ENCODE measurements at regions not wholly inside any gene's neighbourhood (a gene's known extent, or its start where the extent isn't known, plus 50 kb on each side); places are given as distances from the start of the nearest gene placed in this dataset.

GRCh38 chr15:79167776-79168175 is 77.2 kb upstream of the RASGRF1 start:
- no peak for DNase-seq
- Histone ChIP-seq H4K20me1 (ENCODE audit: insufficient read depth) (no peaks in the 10 kb centered on the region), H3K9me2 (no peaks in the 10 kb centered on the region), H3K36me3 (replicated peaks in 1 of 2; ENCODE audit: control insufficient read depth in 1 of 2, insufficient read depth in 2 of 2, low read length in 1 of 2) (no peaks in the 10 kb centered on the region), H3K4me3 (ENCODE audit: low read depth in 2 of 2, low read length in 1 of 2) (no peak overlapping the region), H3K9me3 (no peaks in the 10 kb centered on the region), H3K4me2 (no peak overlapping the region), H3F3A (replicated peaks; ENCODE audit: insufficient read depth) (no peaks in the 10 kb centered on the region), H3K79me2 (ENCODE audit: insufficient read depth) (no peaks in the 10 kb centered on the region), H3K4me1 (ENCODE audit: control insufficient read depth in 1 of 2, insufficient read depth in 2 of 2, low read depth in 1 of 2, low read length in 1 of 2) (peaks cover 0 to 31% of the 10 kb centered on the region in 2 experiments; a peak in 2 of 4 replicates), H2AFZ (ENCODE audit: low read depth) (no peak overlapping the region), H3K27ac (ENCODE audit: low read depth in 2 of 2, low read length in 1 of 2) (no peak overlapping the region), H3K27me3 (ENCODE audit: insufficient read depth) (no peaks in the 10 kb centered on the region; the same call in 1 of the 2 replicates), H3K9ac (no peak overlapping the region)
- ChIA-PET POLR2A (no interaction called here), CTCF (interaction anchor here (2.4 to 10.3 kb wide), 2 partner anchors 16 to 139 kb away, joined by 10 to 90 read pairs; no protein-coding TSS in a partner anchor)
- TF ChIP-seq GATA2 (CRISPR knock-in tag; IDR thresholded peaks at IDR 0.05) (no peak), USF2 (IDR thresholded peaks at IDR 0.05; ENCODE audit: borderline replicate concordance, low read depth, low read length) (no peak), MAX (IDR thresholded peaks at IDR 0.05; ENCODE audit: low read depth) (no peak), RFX5 (IDR thresholded peaks at IDR 0.05; ENCODE audit: low read length) (no peak), EP300 (IDR thresholded peaks at IDR 0.05; ENCODE audit: borderline replicate concordance in 1 of 2, low read depth in 1 of 2, low read length in 1 of 2) (no peak), RAD21 (IDR thresholded peaks at IDR 0.05; ENCODE audit: low read length) (no peak)
- TF ChIP-seq, protein P1, sequence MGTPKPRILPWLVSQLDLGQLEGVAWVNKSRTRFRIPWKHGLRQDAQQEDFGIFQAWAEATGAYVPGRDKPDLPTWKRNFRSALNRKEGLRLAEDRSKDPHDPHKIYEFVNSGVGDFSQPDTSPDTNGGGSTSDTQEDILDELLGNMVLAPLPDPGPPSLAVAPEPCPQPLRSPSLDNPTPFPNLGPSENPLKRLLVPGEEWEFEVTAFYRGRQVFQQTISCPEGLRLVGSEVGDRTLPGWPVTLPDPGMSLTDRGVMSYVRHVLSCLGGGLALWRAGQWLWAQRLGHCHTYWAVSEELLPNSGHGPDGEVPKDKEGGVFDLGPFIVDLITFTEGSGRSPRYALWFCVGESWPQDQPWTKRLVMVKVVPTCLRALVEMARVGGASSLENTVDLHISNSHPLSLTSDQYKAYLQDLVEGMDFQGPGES (IDR thresholded peaks at IDR 0.05; ENCODE audit: low read depth, low read length): no peak
- 53% methylated on average over 2 of the region's 2 CpGs for WGBS (ENCODE audit: low lambda C conversion rate)

GRCh38 chr15:79166311-79166955 is 75.9 kb upstream of the RASGRF1 start:
- no peak overlapping the region for H3K4me2 ChIP-seq
- H2AFZ ChIP-seq (ENCODE audit: low read depth): no peak overlapping the region
- peaks cover 0 to 23% of the 10 kb centered on the region in 2 experiments; a peak in 2 of 4 replicates for H3K4me1 ChIP-seq (ENCODE audit: control insufficient read depth in 1 of 2, insufficient read depth in 2 of 2, low read depth in 1 of 2, low read length in 1 of 2)
- no peaks in the 10 kb centered on the region; the same call in 1 of the 2 replicates for H3K27me3 ChIP-seq (ENCODE audit: insufficient read depth)
- no peaks in the 10 kb centered on the region for H3F3A ChIP-seq (replicated peaks; ENCODE audit: insufficient read depth)
- CTCF ChIA-PET: interaction anchor here (1.0 to 10.3 kb wide), 3 partner anchors 18 to 138 kb away, joined by 3 to 90 read pairs (median 4); no protein-coding TSS in a partner anchor
- no peak for DNase-seq
- H3K9me2 ChIP-seq: no peaks in the 10 kb centered on the region
- no peak for TF ChIP-seq ELF1 (IDR thresholded peaks at IDR 0.05)
- TF ChIP-seq YY1 (IDR thresholded peaks at IDR 0.05; ENCODE audit: low read depth): no peak
- no peak for TF ChIP-seq CHD2 (IDR thresholded peaks at IDR 0.05; ENCODE audit: low read length, partially characterized antibody)
- TF ChIP-seq GATA2 (CRISPR knock-in tag; IDR thresholded peaks at IDR 0.05): no peak
- TF ChIP-seq, protein P2, sequence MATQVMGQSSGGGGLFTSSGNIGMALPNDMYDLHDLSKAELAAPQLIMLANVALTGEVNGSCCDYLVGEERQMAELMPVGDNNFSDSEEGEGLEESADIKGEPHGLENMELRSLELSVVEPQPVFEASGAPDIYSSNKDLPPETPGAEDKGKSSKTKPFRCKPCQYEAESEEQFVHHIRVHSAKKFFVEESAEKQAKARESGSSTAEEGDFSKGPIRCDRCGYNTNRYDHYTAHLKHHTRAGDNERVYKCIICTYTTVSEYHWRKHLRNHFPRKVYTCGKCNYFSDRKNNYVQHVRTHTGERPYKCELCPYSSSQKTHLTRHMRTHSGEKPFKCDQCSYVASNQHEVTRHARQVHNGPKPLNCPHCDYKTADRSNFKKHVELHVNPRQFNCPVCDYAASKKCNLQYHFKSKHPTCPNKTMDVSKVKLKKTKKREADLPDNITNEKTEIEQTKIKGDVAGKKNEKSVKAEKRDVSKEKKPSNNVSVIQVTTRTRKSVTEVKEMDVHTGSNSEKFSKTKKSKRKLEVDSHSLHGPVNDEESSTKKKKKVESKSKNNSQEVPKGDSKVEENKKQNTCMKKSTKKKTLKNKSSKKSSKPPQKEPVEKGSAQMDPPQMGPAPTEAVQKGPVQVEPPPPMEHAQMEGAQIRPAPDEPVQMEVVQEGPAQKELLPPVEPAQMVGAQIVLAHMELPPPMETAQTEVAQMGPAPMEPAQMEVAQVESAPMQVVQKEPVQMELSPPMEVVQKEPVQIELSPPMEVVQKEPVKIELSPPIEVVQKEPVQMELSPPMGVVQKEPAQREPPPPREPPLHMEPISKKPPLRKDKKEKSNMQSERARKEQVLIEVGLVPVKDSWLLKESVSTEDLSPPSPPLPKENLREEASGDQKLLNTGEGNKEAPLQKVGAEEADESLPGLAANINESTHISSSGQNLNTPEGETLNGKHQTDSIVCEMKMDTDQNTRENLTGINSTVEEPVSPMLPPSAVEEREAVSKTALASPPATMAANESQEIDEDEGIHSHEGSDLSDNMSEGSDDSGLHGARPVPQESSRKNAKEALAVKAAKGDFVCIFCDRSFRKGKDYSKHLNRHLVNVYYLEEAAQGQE (IDR thresholded peaks at IDR 0.05; ENCODE audit: low read depth, low read length): no peak
- TF ChIP-seq JUND (IDR thresholded peaks at IDR 0.05): no peak
- TF ChIP-seq SMC3 (IDR thresholded peaks at IDR 0.05; ENCODE audit: low read depth, low read length): no peak
- TF ChIP-seq, protein P3, sequence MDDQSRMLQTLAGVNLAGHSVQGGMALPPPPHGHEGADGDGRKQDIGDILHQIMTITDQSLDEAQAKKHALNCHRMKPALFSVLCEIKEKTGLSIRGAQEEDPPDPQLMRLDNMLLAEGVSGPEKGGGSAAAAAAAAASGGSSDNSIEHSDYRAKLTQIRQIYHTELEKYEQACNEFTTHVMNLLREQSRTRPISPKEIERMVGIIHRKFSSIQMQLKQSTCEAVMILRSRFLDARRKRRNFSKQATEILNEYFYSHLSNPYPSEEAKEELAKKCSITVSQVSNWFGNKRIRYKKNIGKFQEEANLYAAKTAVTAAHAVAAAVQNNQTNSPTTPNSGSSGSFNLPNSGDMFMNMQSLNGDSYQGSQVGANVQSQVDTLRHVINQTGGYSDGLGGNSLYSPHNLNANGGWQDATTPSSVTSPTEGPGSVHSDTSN (IDR thresholded peaks at IDR 0.05): no peak
- TF ChIP-seq MEF2A (IDR thresholded peaks at IDR 0.05; ENCODE audit: borderline replicate concordance, low read depth): no peak
- TF ChIP-seq GABPA (IDR thresholded peaks at IDR 0.05; ENCODE audit: low read depth): no peak
- TF ChIP-seq EP300 (IDR thresholded peaks at IDR 0.05; ENCODE audit: borderline replicate concordance in 1 of 2, low read depth in 1 of 2, low read length in 1 of 2): no peak
- no peak for TF ChIP-seq FOXJ3 (CRISPR knock-in tag; IDR thresholded peaks at IDR 0.05)
- TF ChIP-seq RXRA (IDR thresholded peaks at IDR 0.05; ENCODE audit: borderline replicate concordance, low read depth): no peak
- TF ChIP-seq TCF12 (IDR thresholded peaks at IDR 0.05): no peak
- TF ChIP-seq MAX (IDR thresholded peaks at IDR 0.05; ENCODE audit: low read depth): no peak
- TF ChIP-seq EZH2phosphoT487 (IDR thresholded peaks at IDR 0.05; ENCODE audit: borderline replicate concordance, low read depth): no peak
- TF ChIP-seq SIN3A (IDR thresholded peaks at IDR 0.05; ENCODE audit: borderline replicate concordance, low read depth, low read length): no peak
- no peaks in the 10 kb centered on the region for H3K9me3 ChIP-seq
- H3K79me2 ChIP-seq (ENCODE audit: insufficient read depth): no peaks in the 10 kb centered on the region
- POLR2A ChIA-PET: no interaction called here
- no peaks in the 10 kb centered on the region for H4K20me1 ChIP-seq (ENCODE audit: insufficient read depth)
- no peak overlapping the region for H3K9ac ChIP-seq
- no peak overlapping the region for H3K4me3 ChIP-seq (ENCODE audit: low read depth in 2 of 2, low read length in 1 of 2)
- no peak overlapping the region for H3K27ac ChIP-seq (ENCODE audit: low read depth in 2 of 2, low read length in 1 of 2)
- 48% methylated on average over 5 of the region's 5 CpGs for WGBS (ENCODE audit: low lambda C conversion rate)
- no peaks in the 10 kb centered on the region for H3K36me3 ChIP-seq (replicated peaks in 1 of 2; ENCODE audit: control insufficient read depth in 1 of 2, insufficient read depth in 2 of 2, low read length in 1 of 2)
